Keratinocyte (primary cell): ENCODE measurements at regions not wholly inside any gene's neighbourhood (a gene's known extent, or its start where the extent isn't known, plus 50 kb on each side); places are given as distances from the start of the nearest gene placed in this dataset.
"Not testable (repeated sequence)": the region's sequence is repeated elsewhere in the genome, so short reads cannot be mapped to it uniquely, and the experiment has no call there.

ENCODE experiments used
- DNase-seq: peaks from one replicate; pipeline ENCODE4 v3.0.0-alpha.2; 2011; ENCODE audit warnings: low read depth, missing footprints, low spot score
- FAIRE-seq: peaks from 2 replicates; lab custom pipeline; 2011; peaks lifted over from hg19 to GRCh38; lab: Jason Lieb, UNC
- H2AFZ ChIP-seq: 2 replicates; pipeline ENCODE4 v1.6.0; 2012; ENCODE audit warnings: low read length, control low read depth, inconsistent platforms; ENCODE audit not compliant: control insufficient read depth
- H3K27ac ChIP-seq: 2 replicates; pipeline ENCODE4 v1.5.1; 2011; ENCODE audit warnings: low read length; ENCODE audit not compliant: control insufficient read depth, insufficient read depth
- H3K27me3 ChIP-seq: 3 replicates; pipeline ENCODE4 v1.6.0; 2011; ENCODE audit warnings: low read length; ENCODE audit not compliant: control insufficient read depth, insufficient read depth; ENCODE audit errors: extremely low read depth
- H3K36me3 ChIP-seq, 2 experiments: 2 replicates in 1 of 2; 3 replicates in 1 of 2; pipeline ENCODE4 v1.5.1; 2011; ENCODE audit warnings: low read length in 2 of 2, mild to moderate bottlenecking in 1 of 2; ENCODE audit not compliant: control insufficient read depth in 2 of 2, insufficient read depth in 2 of 2; ENCODE audit errors: extremely low read depth in 1 of 2
- H3K4me1 ChIP-seq: 3 replicates; pipeline ENCODE4 v1.5.1; 2011; ENCODE audit warnings: low read length; ENCODE audit not compliant: control insufficient read depth, insufficient read depth; ENCODE audit errors: extremely low read depth
- H3K4me2 ChIP-seq: 3 replicates; pipeline ENCODE4 v1.6.0; 2011; ENCODE audit warnings: low read depth, low read length; ENCODE audit not compliant: control insufficient read depth, insufficient read depth; ENCODE audit errors: extremely low read depth
- H3K4me3 ChIP-seq, 3 experiments: fragments of 200-600 bp in 1 of 3; sonication (generic) in 1 of 3; 2 replicates in 2 of 3; 3 replicates in 1 of 3; pipeline ENCODE4 v1.5.1; 2011 to 2016; ENCODE audit warnings: low read length in 3 of 3, mild to moderate bottlenecking in 3 of 3, control low read depth in 2 of 3, inconsistent platforms in 1 of 3, low read depth in 1 of 3, mixed read lengths in 1 of 3, mixed run types in 1 of 3, moderate library complexity in 1 of 3; ENCODE audit not compliant: control insufficient read depth in 2 of 3, insufficient read depth in 2 of 3; ENCODE audit errors: extremely low read depth in 1 of 3
- H3K79me2 ChIP-seq: 2 replicates; pipeline ENCODE4 v1.6.0; 2012; ENCODE audit warnings: low read length; ENCODE audit not compliant: control insufficient read depth, insufficient read depth
- H3K9ac ChIP-seq: 3 replicates; pipeline ENCODE4 v1.6.0; 2011; ENCODE audit warnings: low read length; ENCODE audit not compliant: control insufficient read depth, insufficient read depth; ENCODE audit errors: extremely low read depth
- H3K9me1 ChIP-seq: 3 replicates; pipeline ENCODE4 v1.6.0; 2011; ENCODE audit warnings: low read length; ENCODE audit not compliant: control insufficient read depth, insufficient read depth; ENCODE audit errors: extremely low read depth
- H3K9me3 ChIP-seq: 2 replicates; pipeline ENCODE4 v1.5.1; 2012; ENCODE audit warnings: low read depth, low read length; ENCODE audit not compliant: control insufficient read depth
- H4K20me1 ChIP-seq: 3 replicates; pipeline ENCODE4 v1.6.0; 2011; ENCODE audit warnings: low read length; ENCODE audit not compliant: control insufficient read depth, insufficient read depth; ENCODE audit errors: extremely low read depth
- EZH2 ChIP-seq: IDR thresholded peaks from one replicate; pipeline ENCODE4 v1.6.1; 2012; ENCODE audit warnings: inconsistent platforms, mild to moderate bottlenecking, low read length, moderate library complexity
- dilution Hi-C: fragments of 300-500 bp; cut with MboI; formaldehyde crosslinking; loops from one replicate; pipeline ENCODE4 v1.7.0; 2020; ENCODE audit warnings: low sequenced_read_pairs; ENCODE audit not compliant: extremely low pct_ligation_motif_present
- TF ChIP-seq, protein P1 (sequence below), 3 experiments: IDR thresholded peaks in 1 of 3; conservative IDR thresholded peaks in 1 of 3; optimal IDR thresholded peaks in 1 of 3; 2 replicates in 2 of 3; 3 replicates in 1 of 3; pipeline versions ENCODE3 to v1.5.1; 2011; ENCODE audit warnings: low read length in 3 of 3, mild to moderate bottlenecking in 3 of 3, moderate library complexity in 2 of 3, control low read depth in 1 of 3, inconsistent platforms in 1 of 3; ENCODE audit not compliant: insufficient read depth in 2 of 3; ENCODE audit errors: extremely low read depth in 1 of 3

DNA sequence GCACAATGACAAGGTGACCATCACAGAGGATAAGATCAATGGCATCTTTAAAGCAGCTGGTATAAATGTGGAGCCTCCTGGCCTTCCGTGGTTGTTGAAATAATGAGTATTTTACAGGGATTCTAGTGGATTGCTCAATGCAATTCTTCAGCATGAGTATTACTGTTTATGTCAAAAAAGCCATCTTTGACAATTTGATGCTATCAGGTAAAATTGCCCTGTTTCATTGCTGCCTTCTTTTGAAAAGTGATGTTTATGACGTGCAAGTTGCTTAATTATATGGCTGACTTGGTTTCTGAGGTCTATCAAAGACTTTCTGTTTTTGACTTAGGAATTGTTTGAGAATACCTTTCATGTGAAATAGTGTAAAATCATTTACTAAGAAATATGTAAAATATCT, 237.2 kb downstream of the PARP8 start:
- no peak for FAIRE-seq
- no peaks in the 10 kb centered on the region for H3K36me3 ChIP-seq
- no peak overlapping the region for H3K4me2 ChIP-seq
- no peak overlapping the region for H3K4me3 ChIP-seq
- no peaks in the 10 kb centered on the region for H3K4me1 ChIP-seq
- DNase-seq = no peak
- no peak overlapping the region for H3K27ac ChIP-seq
- dilution Hi-C loops = no loop called here
- no peak overlapping the region for H2AFZ ChIP-seq
- TF ChIP-seq, protein P1, sequence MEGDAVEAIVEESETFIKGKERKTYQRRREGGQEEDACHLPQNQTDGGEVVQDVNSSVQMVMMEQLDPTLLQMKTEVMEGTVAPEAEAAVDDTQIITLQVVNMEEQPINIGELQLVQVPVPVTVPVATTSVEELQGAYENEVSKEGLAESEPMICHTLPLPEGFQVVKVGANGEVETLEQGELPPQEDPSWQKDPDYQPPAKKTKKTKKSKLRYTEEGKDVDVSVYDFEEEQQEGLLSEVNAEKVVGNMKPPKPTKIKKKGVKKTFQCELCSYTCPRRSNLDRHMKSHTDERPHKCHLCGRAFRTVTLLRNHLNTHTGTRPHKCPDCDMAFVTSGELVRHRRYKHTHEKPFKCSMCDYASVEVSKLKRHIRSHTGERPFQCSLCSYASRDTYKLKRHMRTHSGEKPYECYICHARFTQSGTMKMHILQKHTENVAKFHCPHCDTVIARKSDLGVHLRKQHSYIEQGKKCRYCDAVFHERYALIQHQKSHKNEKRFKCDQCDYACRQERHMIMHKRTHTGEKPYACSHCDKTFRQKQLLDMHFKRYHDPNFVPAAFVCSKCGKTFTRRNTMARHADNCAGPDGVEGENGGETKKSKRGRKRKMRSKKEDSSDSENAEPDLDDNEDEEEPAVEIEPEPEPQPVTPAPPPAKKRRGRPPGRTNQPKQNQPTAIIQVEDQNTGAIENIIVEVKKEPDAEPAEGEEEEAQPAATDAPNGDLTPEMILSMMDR (optimal IDR thresholded peaks at IDR 0.05 in 1 of 3, IDR thresholded peaks at IDR 0.05 in 1 of 3, conservative IDR thresholded peaks at IDR 0.05 in 1 of 3; ENCODE audit: extremely low read depth in 1 of 3, insufficient read depth in 2 of 3, low read length in 3 of 3) = no peak
- no peaks in the 10 kb centered on the region for H3K27me3 ChIP-seq
- H3K9me1 ChIP-seq = no peaks in the 10 kb centered on the region
- no peak overlapping the region for H3K9ac ChIP-seq
- no peaks in the 10 kb centered on the region for H3K79me2 ChIP-seq
- no peaks in the 10 kb centered on the region for H3K9me3 ChIP-seq
- H4K20me1 ChIP-seq = no peaks in the 10 kb centered on the region

DNA sequence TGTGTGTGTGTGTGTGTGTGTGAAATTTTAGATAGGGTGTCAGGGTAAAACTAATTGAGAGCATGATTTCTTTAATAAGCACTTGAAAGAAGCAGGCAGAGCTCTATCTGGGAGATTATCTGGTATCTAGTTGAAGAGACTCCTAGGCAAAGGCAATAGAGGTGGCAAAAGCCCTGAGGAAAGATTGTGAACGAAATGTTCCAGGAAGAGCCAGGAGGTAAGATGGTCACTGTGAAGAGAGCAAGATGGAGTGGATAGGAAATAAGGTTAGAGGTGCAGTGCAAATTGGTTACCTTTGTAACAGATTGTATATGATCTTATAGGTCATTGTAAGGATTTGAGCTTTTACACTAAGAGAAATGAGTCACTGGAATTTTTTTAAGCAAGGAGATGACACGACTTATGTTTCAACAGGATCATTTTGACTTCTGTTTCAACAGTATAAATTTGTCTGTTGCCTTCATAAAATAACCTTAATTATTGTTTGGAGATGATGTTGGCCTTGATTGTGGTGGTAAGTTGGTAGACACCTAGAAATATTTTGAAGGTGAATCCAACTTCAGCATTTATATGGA, 239.6 kb downstream of the PARP8 start:
- H2AFZ ChIP-seq = no peak overlapping the region
- no peak overlapping the region for H3K4me2 ChIP-seq
- DNase-seq = no peak
- no peak overlapping the region for H3K4me3 ChIP-seq
- no peaks in the 10 kb centered on the region for H3K36me3 ChIP-seq
- no peak overlapping the region for H3K9ac ChIP-seq
- H3K9me1 ChIP-seq = no peaks in the 10 kb centered on the region
- no peaks in the 10 kb centered on the region for H3K27me3 ChIP-seq
- H3K9me3 ChIP-seq = no peaks in the 10 kb centered on the region
- no peaks in the 10 kb centered on the region for H4K20me1 ChIP-seq
- dilution Hi-C loops = no loop called here
- no peaks in the 10 kb centered on the region for H3K79me2 ChIP-seq
- no peak for FAIRE-seq
- TF ChIP-seq, protein P1 (optimal IDR thresholded peaks at IDR 0.05 in 1 of 3, IDR thresholded peaks at IDR 0.05 in 1 of 3, conservative IDR thresholded peaks at IDR 0.05 in 1 of 3; ENCODE audit: extremely low read depth in 1 of 3, insufficient read depth in 2 of 3, low read length in 3 of 3) = no peak
- no peak for TF ChIP-seq EZH2
- no peak overlapping the region for H3K27ac ChIP-seq
- H3K4me1 ChIP-seq = no peaks in the 10 kb centered on the region

DNA sequence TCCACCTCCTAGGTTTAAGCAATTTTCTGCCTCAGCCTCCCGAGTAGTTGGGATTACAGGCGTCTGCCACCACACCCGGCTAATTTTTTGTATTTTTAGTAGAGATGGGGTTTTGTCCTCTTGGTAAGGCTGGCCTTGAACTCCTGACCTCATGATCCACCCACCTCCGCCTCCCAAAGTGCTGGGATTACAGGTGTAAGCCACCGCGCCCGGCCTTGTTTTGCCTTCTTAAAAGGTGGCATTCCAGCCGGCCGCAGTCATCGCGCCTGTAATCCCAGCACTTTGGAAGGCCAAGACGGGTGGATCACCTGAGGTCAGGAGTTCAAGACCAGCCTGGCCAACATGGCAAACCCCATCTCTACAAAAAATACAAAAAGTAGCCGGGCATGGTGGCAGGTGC, 253.7 kb downstream of the PARP8 start:
- DNase-seq, H3K79me2 ChIP-seq, H3K4me3 ChIP-seq, FAIRE-seq, H3K9me1 ChIP-seq, H3K27ac ChIP-seq, H2AFZ ChIP-seq, H3K9ac ChIP-seq, H3K36me3 ChIP-seq, H3K4me2 ChIP-seq, H4K20me1 ChIP-seq, dilution Hi-C loops, H3K4me1 ChIP-seq, H3K27me3 ChIP-seq, H3K9me3 ChIP-seq: not testable (repeated sequence)
